Duodenal mucosa (tissue), 2 donors: ENCODE measurements at regions not wholly inside any gene's neighbourhood (a gene's known extent, or its start where the extent isn't known, plus 50 kb on each side); places are given as distances from the start of the nearest gene placed in this dataset.

Experiments
- H3K27ac ChIP-seq: one replicate; pipeline ENCODE4 v1.7.0; 2013; ENCODE audit warnings: low read depth, low read length
- H3K27me3 ChIP-seq, 2 donors: one replicate each; pipeline ENCODE4 v1.7.0; 2013; ENCODE audit warnings: low read length in 2 of 2, control low read depth in 1 of 2; ENCODE audit not compliant: insufficient read depth in 2 of 2, control insufficient read depth in 1 of 2
- H3K36me3 ChIP-seq, 2 donors: one replicate each; pipeline ENCODE4 v1.7.0; 2013; ENCODE audit warnings: low read length in 2 of 2, control low read depth in 1 of 2; ENCODE audit not compliant: insufficient read depth in 2 of 2, control insufficient read depth in 1 of 2
- H3K4me1 ChIP-seq, 2 donors: one replicate each; pipeline ENCODE4 v1.7.0; 2013; ENCODE audit warnings: low read length in 2 of 2, control low read depth in 1 of 2; ENCODE audit not compliant: insufficient read depth in 2 of 2, control insufficient read depth in 1 of 2
- H3K4me3 ChIP-seq, 2 donors: one replicate each; pipeline ENCODE4 v1.7.0; 2013; ENCODE audit warnings: low read length in 2 of 2, low read depth in 1 of 2
- H3K9ac ChIP-seq, 2 donors: one replicate each; pipeline ENCODE4 v1.7.0; 2013; ENCODE audit warnings: low read length in 2 of 2, low read depth in 1 of 2
- H3K9me3 ChIP-seq, 2 donors: one replicate each; pipeline ENCODE4 v1.7.0; 2013; ENCODE audit warnings: low read length in 2 of 2, control low read depth in 1 of 2; ENCODE audit not compliant: control insufficient read depth in 1 of 2

DNA sequence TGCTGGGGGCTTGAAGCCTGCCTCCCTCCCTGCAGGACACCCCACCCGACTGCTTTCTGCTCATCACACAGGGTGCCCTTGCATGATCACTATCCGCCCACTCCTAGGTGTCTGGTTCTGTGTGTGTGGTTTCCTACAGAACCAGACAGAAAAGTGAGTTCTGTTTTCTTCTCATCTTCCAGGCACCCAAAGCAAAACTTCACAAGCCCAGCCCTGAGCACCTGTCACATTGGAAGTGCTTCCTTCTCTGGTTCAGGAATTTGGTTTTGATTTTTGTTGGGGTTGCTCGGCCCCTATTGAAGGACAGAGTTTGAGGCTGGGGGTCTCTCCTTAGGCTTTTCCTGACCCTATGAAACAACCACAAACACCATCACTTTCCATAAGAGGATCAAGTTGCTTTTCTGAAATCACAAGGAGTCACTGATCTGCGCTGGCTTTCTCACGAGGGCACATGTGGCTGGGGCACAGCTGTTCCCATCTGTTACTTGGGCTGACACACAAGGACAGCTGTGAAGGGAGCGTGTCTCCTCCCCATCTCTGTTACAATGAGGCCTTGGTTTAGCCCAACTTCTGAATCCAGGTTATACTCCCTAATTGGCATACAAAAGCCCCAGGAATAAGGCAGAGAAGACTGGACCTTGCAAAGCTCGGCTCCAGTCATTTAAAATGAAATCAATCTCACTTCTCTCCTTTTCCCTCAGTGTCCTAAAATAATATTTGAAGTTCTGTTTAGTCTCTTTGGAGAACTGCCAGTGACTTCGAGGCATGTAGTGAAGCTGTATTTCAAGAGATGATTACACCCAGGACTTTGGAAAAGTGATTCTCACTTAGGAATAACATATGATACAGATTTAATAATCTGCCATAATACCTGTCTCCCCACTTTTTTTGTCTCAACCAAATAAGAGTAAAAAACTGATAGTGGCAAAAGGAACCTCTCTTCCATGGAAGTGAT lies 213.1 kb upstream of the GAS1 start:
- Histone ChIP-seq H3K9ac (no peak overlapping the region), H3K9me3 (no peaks in the 10 kb centered on the region), H3K4me3 (no peak overlapping the region), H3K4me1 (no peaks in the 10 kb centered on the region), H3K36me3 (no peaks in the 10 kb centered on the region), H3K27me3 (no peaks in the 10 kb centered on the region), H3K27ac (no peak overlapping the region)

DNA sequence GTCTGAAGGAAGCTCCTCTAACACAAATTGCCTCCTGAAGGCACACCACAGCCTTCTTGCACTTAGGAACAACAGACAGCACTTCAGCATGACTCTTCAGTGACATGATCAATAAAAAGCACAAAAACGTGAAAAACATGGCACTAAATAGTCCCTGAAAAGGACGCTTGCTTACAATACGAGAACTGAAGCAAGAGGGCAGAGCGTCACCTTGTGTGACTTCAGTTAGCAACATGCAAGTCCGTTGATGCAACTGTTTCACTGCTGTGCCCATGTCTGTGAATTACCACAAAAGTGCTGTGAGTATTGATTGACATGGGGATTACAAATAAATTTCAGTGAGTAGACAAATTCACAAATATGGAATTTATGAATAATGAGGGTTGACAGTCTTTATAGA lies 219.9 kb upstream of the GAS1 start:
- no peaks in the 10 kb centered on the region for H3K36me3 ChIP-seq
- H3K9me3 ChIP-seq: no peaks in the 10 kb centered on the region
- no peaks in the 10 kb centered on the region for H3K4me1 ChIP-seq
- H3K27ac ChIP-seq: no peak overlapping the region
- H3K4me3 ChIP-seq: no peak overlapping the region
- H3K27me3 ChIP-seq: no peaks in the 10 kb centered on the region
- no peak overlapping the region for H3K9ac ChIP-seq

DNA sequence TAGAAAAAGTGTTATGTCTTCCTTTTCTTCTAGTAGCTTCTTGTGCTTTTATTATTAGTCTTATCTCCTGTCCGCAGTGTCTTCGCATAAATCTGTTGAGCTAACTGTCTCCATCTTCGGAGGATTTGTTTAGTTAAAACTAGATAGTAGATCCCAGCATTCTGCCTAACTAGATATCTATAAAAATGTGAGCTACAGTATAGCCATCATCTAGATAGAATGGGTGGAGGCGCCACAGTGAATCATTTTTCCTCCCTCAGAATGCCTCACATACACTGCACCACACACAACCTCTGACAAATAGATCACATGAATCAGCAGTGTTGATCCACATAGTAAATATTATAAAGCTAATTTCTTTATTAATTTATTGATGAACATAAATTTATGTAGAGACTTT lies 220.3 kb upstream of the GAS1 start:
- H3K27me3 ChIP-seq: no peaks in the 10 kb centered on the region
- H3K27ac ChIP-seq: no peak overlapping the region
- H3K9ac ChIP-seq: no peak overlapping the region
- no peaks in the 10 kb centered on the region for H3K4me1 ChIP-seq
- no peak overlapping the region for H3K4me3 ChIP-seq
- no peaks in the 10 kb centered on the region for H3K9me3 ChIP-seq
- no peaks in the 10 kb centered on the region for H3K36me3 ChIP-seq

DNA sequence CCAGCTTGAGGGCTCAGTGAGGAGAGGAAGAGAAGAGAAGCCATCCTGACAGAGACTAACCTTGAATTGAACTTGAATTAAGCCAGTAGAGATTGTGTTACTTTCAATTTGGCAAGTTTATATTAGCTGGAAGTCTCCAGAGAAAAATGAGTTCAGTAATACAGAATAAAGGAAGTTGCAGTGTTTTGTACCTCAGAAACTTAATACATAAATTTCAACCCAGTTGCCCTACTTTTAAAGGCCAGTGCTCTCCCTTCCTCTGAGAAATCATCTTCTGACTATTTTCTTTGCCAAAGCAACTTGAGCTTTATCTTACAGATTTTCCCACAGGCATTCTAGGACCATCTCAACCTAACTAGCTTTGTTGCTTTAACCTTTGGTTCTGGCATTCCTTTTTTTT lies 231.0 kb upstream of the GAS1 start:
- Histone ChIP-seq H3K27ac (no peak overlapping the region), H3K27me3 (no peaks in the 10 kb centered on the region), H3K4me1 (no peaks in the 10 kb centered on the region), H3K4me3 (no peak overlapping the region), H3K9me3 (no peaks in the 10 kb centered on the region), H3K9ac (no peak overlapping the region), H3K36me3 (no peaks in the 10 kb centered on the region)

DNA sequence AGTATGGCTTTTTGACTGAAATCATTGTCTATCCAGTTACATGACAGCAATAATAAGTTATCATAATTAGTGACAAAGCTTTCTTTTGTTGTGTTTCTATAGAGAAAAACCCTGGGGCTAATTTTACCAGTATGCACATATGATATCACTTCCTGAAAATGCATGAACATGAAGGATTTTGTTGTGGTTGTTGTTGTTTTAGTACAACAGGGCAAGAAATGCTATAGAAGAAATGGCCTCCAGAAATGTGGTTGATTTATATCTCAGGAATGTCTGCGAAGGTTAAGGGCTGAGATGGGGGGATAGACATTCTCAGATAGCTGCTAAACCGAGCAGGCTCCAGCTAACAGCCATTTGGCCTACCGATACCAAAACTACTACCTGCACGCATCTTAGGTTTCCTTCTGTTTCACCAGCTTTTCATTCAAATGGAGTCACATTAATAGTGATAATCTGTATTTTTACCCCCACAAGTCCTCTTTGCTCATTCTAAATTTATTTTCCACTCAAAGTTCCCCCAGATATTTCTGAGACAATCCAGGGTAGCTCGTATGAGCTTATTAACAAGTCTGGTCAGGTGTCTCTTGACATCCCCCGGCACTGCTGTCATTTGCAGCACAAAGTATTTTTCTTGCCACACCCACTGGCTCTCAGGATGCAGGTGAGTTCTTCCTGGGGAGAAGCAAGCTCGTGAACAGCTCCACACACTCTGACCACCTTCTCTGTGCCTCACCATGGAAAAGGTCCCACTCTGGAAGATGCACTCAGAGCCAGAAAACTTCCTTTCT lies 232.4 kb upstream of the GAS1 start:
- no peaks in the 10 kb centered on the region for H3K4me1 ChIP-seq
- H3K27ac ChIP-seq: no peak overlapping the region
- no peaks in the 10 kb centered on the region for H3K9me3 ChIP-seq
- H3K4me3 ChIP-seq: no peak overlapping the region
- H3K9ac ChIP-seq: no peak overlapping the region
- H3K27me3 ChIP-seq: no peaks in the 10 kb centered on the region
- H3K36me3 ChIP-seq: no peaks in the 10 kb centered on the region

DNA sequence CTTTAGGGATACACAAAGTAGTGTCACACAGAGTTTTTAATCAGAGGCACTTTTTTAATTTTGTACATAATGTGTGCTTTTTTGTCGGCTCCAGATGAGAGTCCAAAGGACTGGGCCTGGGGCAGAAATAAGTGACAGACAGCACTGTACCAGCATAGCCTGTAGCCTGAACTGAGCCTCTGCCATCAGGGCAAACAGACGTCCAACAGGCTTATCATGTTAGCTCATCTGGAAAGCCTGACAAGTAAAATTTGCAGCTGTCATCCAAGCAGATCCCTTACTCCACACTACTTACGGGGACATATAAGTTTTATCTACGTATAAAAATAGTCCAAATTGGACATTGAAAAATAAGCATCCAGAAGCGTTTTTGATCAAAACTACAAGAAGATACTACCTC lies 233.1 kb upstream of the GAS1 start:
- no peak overlapping the region for H3K9ac ChIP-seq
- no peaks in the 10 kb centered on the region for H3K9me3 ChIP-seq
- no peak overlapping the region for H3K27ac ChIP-seq
- H3K36me3 ChIP-seq: no peaks in the 10 kb centered on the region
- H3K4me3 ChIP-seq: no peak overlapping the region
- H3K27me3 ChIP-seq: no peaks in the 10 kb centered on the region
- H3K4me1 ChIP-seq: no peaks in the 10 kb centered on the region

DNA sequence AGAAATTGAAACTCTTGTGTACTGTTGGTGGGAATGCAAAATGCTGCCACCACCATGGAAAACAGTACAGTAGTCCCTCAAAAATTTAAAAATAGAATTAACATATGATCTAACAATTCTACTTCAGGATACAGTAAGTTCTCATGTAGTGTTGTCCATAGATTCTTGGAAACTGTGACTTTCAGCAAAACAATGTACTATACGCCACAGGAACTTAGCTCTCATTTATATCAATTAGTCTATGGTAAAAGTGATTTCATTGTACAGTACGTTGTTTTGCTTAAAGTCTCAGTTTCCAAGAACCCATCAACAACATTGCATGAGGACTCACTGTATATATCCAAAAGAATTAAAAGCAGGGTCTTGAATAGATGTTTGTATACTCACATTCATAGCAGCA lies 233.5 kb upstream of the GAS1 start:
- H3K9ac ChIP-seq: no peak overlapping the region
- no peak overlapping the region for H3K4me3 ChIP-seq
- no peaks in the 10 kb centered on the region for H3K27me3 ChIP-seq
- no peaks in the 10 kb centered on the region for H3K36me3 ChIP-seq
- no peaks in the 10 kb centered on the region for H3K9me3 ChIP-seq
- H3K27ac ChIP-seq: no peak overlapping the region
- no peaks in the 10 kb centered on the region for H3K4me1 ChIP-seq

DNA sequence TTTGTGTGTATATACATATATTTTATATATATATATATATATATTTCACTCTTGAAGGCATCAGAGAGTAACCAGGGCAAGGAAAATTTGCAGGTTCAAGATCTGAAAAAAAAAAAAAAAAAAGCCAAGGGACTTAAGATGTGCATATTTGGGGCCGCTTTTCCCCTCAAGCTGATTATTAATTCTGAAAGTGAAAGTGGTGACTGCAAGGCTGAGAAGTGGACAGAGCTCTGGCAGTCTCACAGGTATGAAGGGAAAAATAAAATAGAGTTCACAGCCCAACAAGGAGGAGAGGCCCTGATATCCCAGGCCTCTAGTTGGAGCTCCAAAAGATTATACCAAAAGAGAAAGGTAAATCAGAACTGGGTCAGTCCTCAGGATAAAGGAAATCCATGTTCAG lies 234.4 kb upstream of the GAS1 start:
- peaks cover 0 to 2% of the 10 kb centered on the region in 2 donors for H3K27me3 ChIP-seq
- no peaks in the 10 kb centered on the region for H3K4me1 ChIP-seq
- H3K36me3 ChIP-seq: no peaks in the 10 kb centered on the region
- no peak overlapping the region for H3K9ac ChIP-seq
- H3K4me3 ChIP-seq: no peak overlapping the region
- no peak overlapping the region for H3K27ac ChIP-seq
- H3K9me3 ChIP-seq: no peaks in the 10 kb centered on the region

DNA sequence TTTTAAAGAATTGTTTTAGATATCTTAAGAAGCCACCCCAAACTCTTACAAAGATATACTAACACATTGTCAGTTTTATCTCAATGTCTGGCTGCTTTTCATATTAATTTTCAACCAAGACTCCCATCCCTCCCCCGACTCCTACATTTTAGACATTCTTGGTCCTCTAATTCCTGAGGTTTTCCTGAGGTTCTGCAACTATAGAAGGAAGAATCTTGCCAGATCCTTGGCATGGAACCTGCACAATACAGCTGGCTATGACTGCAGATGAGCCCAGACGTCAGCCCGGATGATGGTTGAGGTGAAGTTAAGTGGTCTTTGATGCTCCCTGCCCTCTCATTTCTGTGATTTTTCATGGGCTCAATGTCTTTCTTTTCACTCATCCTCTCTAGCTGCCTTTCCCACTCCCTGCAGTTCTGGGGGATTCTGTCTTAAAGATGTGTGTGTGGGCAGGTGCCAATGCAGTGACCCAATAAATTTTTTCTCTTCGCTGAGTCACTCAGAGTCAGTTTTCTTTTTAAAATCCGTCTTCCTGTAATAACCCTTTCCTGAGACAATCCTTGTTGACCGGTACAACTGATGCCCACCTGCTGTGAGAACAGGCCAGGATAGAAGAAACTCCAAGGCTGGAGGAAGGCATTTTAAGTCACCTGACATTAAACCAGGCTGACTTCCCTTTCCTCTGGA lies 237.8 kb upstream of the GAS1 start:
- Histone ChIP-seq H3K4me1 (no peaks in the 10 kb centered on the region), H3K36me3 (no peaks in the 10 kb centered on the region), H3K9ac (no peak overlapping the region), H3K27me3 (peaks cover 0 to 2% of the 10 kb centered on the region in 2 donors), H3K4me3 (no peak overlapping the region), H3K27ac (no peak overlapping the region), H3K9me3 (no peaks in the 10 kb centered on the region)

DNA sequence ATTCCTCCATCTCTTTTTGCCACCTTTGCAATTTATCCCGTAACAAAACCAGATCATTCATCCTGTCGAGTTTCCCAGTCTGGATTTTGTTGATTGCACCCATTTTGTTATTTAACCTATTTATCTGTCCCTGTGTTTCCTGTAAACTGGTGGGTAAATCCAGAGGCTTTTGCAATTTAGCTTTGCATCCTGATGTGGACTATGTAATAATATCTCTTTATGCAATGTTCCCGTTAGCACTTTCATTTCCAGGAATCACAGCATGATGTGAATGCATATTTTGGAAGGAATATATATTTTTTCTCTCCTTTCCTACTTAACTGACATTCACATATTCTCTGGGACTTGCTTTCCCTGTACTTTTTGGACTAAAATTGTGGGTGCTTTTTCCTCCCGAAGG lies 240.3 kb upstream of the GAS1 start:
- Histone ChIP-seq H3K9ac (no peak overlapping the region), H3K4me3 (no peak overlapping the region), H3K9me3 (no peaks in the 10 kb centered on the region), H3K27ac (no peak overlapping the region), H3K4me1 (no peaks in the 10 kb centered on the region), H3K27me3 (peaks cover 0 to 2% of the 10 kb centered on the region in 2 donors), H3K36me3 (no peaks in the 10 kb centered on the region)
